ENCODE measurements at regions not wholly inside any gene's neighbourhood (a gene's known extent, or its start where the extent isn't known, plus 50 kb on each side); places are given as distances from the start of the nearest gene placed in this dataset.

DNA sequence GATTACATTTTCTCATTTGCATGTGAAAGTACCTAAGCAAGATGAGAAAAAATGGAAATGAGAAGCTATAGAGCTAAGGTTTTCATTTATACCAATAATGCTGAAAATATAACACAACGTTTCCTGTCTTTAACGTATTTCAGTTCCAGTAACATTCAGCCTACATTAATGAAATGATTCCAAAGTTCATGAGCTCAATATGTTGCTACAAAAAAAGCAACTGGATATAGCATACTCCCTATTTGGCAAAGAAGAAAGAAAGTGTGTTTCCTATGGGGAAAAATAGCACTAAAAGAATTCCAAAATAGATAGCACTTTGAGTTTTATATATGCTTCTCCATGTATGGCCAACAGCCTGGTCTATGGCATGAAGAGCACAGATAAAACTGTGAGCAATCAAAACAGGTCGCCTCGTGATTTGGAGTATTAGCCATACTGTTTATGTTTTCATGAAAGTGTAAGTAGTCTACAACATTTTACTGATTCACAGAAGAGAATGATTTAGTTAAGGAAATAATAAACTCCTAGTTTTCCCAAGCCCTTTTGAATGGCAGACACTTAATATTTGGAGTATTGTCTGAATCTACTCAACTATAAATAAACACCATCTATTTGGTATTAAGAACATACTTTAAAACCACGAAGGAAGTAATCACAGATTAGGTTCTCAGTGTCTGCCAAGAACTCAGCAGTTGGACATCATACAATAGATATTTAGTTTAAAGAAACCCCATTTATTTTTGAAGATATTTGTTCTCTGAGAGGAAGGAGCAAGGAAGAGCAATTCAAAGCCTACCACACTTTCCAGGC, 258.7 kb upstream of the RASA1 start:
- TF ChIP-seq, protein P1, sequence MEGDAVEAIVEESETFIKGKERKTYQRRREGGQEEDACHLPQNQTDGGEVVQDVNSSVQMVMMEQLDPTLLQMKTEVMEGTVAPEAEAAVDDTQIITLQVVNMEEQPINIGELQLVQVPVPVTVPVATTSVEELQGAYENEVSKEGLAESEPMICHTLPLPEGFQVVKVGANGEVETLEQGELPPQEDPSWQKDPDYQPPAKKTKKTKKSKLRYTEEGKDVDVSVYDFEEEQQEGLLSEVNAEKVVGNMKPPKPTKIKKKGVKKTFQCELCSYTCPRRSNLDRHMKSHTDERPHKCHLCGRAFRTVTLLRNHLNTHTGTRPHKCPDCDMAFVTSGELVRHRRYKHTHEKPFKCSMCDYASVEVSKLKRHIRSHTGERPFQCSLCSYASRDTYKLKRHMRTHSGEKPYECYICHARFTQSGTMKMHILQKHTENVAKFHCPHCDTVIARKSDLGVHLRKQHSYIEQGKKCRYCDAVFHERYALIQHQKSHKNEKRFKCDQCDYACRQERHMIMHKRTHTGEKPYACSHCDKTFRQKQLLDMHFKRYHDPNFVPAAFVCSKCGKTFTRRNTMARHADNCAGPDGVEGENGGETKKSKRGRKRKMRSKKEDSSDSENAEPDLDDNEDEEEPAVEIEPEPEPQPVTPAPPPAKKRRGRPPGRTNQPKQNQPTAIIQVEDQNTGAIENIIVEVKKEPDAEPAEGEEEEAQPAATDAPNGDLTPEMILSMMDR (conservative IDR thresholded peaks at IDR 0.05; ENCODE audit: low read length), result no peak
- no peak for TF ChIP-seq EZH2phosphoT487 (IDR thresholded peaks at IDR 0.05; ENCODE audit: borderline replicate concordance, low read depth, low read length)

Data from OCI-LY7 (cell line).